Tibial nerve (tissue), 3 donors: ENCODE measurements at regions not wholly inside any gene's neighbourhood (a gene's known extent, or its start where the extent isn't known, plus 50 kb on each side); places are given as distances from the start of the nearest gene placed in this dataset.

Experiments used
- CTCF ChIP-seq, 5 experiments: fragments of 200-600 bp in 3 of 5; fragments of 450-650 bp in 2 of 5; sonication (generic) in 3 of 5; IDR thresholded peaks; one replicate each; pipeline ENCODE4 v1.5.1; 2016 to 2019; ENCODE audit warnings: antibody characterized with exemption in 5 of 5, mild to moderate bottlenecking in 3 of 5, moderate library complexity in 2 of 5
- POLR2A ChIP-seq, 2 donors: fragments of 450-650 bp; IDR thresholded peaks; one replicate each; pipeline ENCODE4 v1.6.1; 2017; ENCODE audit warnings: antibody characterized with exemption in 2 of 2, mild to moderate bottlenecking in 2 of 2, moderate library complexity in 2 of 2

- TF ChIP-seq CTCF (IDR thresholded peaks at IDR 0.05): no peak
- no peak for TF ChIP-seq POLR2A (IDR thresholded peaks at IDR 0.05)
These were observed 611.2 kb downstream of the RPS29 start for GRCh38 chr14:48974994-48975393.
